ENCODE measurements at regions not wholly inside any gene's neighbourhood (a gene's known extent, or its start where the extent isn't known, plus 50 kb on each side); places are given as distances from the start of the nearest gene placed in this dataset.

GRCh38 chr12:67773896-67774295 is 125.4 kb downstream of the DYRK2 start:
- TF ChIP-seq MAX (IDR thresholded peaks at IDR 0.05; ENCODE audit: low read depth, low read length) (no peak), CTCF (IDR thresholded peaks at IDR 0.05; ENCODE audit: low read depth, low read length) (no peak), POLR2A (IDR thresholded peaks at IDR 0.05; ENCODE audit: extremely low read depth, insufficient read length) (no peak)
- no peak overlapping the region for H3K4me3 ChIP-seq (ENCODE audit: low read depth, low read length)
- DNase-seq (ENCODE audit: low read depth): no peak

GRCh38 chr12:67774983-67775587 is 126.5 kb downstream of the DYRK2 start:
- no peak overlapping the region for H3K4me3 ChIP-seq (ENCODE audit: low read depth, low read length)
- TF ChIP-seq POLR2A (IDR thresholded peaks at IDR 0.05; ENCODE audit: extremely low read depth, insufficient read length): no peak
- no peak for TF ChIP-seq CTCF (IDR thresholded peaks at IDR 0.05; ENCODE audit: low read depth, low read length)
- TF ChIP-seq MYC (IDR thresholded peaks at IDR 0.05; ENCODE audit: low read depth, low read length): no peak
- TF ChIP-seq MAX (IDR thresholded peaks at IDR 0.05; ENCODE audit: low read depth, low read length): no peak
- no peak for DNase-seq (ENCODE audit: low read depth)

GRCh38 chr12:67780580-67781084 is 132.1 kb downstream of the DYRK2 start:
- TF ChIP-seq MYC (IDR thresholded peaks at IDR 0.05; ENCODE audit: low read depth, low read length): no peak
- no peak for DNase-seq (ENCODE audit: low read depth)

GRCh38 chr12:67782573-67782972 is 134.0 kb downstream of the DYRK2 start:
- no peak overlapping the region for H3K4me3 ChIP-seq (ENCODE audit: low read depth, low read length)
- no peak for DNase-seq (ENCODE audit: low read depth)
- TF ChIP-seq MYC (IDR thresholded peaks at IDR 0.05; ENCODE audit: low read depth, low read length) (no peak), CTCF (IDR thresholded peaks at IDR 0.05; ENCODE audit: low read depth, low read length) (no peak), MAX (IDR thresholded peaks at IDR 0.05; ENCODE audit: low read depth, low read length) (no peak), POLR2A (IDR thresholded peaks at IDR 0.05; ENCODE audit: extremely low read depth, insufficient read length) (no peak)

More at GRCh38 chr12:67780580-67781084, 132.1 kb downstream of the DYRK2 start:
- H3K4me3 ChIP-seq (ENCODE audit: low read depth, low read length): no peak overlapping the region

GRCh38 chr12:67783393-67783792 is 134.8 kb downstream of the DYRK2 start:
- no peak overlapping the region for H3K4me3 ChIP-seq (ENCODE audit: low read depth, low read length)
- DNase-seq (ENCODE audit: low read depth): no peak
- TF ChIP-seq POLR2A (IDR thresholded peaks at IDR 0.05; ENCODE audit: extremely low read depth, insufficient read length) (no peak), MYC (IDR thresholded peaks at IDR 0.05; ENCODE audit: low read depth, low read length) (no peak), MAX (IDR thresholded peaks at IDR 0.05; ENCODE audit: low read depth, low read length) (no peak), CTCF (IDR thresholded peaks at IDR 0.05; ENCODE audit: low read depth, low read length) (no peak)

GRCh38 chr12:67784831-67785230 is 136.3 kb downstream of the DYRK2 start:
- DNase-seq (ENCODE audit: low read depth): no peak
- no peak overlapping the region for H3K4me3 ChIP-seq (ENCODE audit: low read depth, low read length)
- TF ChIP-seq POLR2A (IDR thresholded peaks at IDR 0.05; ENCODE audit: extremely low read depth, insufficient read length): no peak
- TF ChIP-seq MAX (IDR thresholded peaks at IDR 0.05; ENCODE audit: low read depth, low read length): no peak
- TF ChIP-seq MYC (IDR thresholded peaks at IDR 0.05; ENCODE audit: low read depth, low read length): no peak
- TF ChIP-seq CTCF (IDR thresholded peaks at IDR 0.05; ENCODE audit: low read depth, low read length): no peak

All from NB4 (cell line).